NOMO-1 treated with dmso at 0.1 percent for 144 hours (cell line): ENCODE measurements at regions not wholly inside any gene's neighbourhood (a gene's known extent, or its start where the extent isn't known, plus 50 kb on each side); places are given as distances from the start of the nearest gene placed in this dataset.

Experiments
- DNase-seq: peaks from one replicate; lab custom pipeline; 2025; ENCODE audit not compliant: unreplicated experiment; lab: John Stamatoyannopoulos, UW

GRCh38 chr6:139556532-139556931, 182.1 kb upstream of the CITED2 start:
- no peak for DNase-seq

- DNase-seq = no peak
These were observed 179.5 kb upstream of the CITED2 start for GRCh38 chr6:139553916-139554315.

- no peak for DNase-seq
These were observed 176.9 kb upstream of the CITED2 start for GRCh38 chr6:139551376-139551775.

GRCh38 chr6:139550361-139550760, 175.9 kb upstream of the CITED2 start:
- no peak for DNase-seq

GRCh38 chr6:139549561-139550070, 175.2 kb upstream of the CITED2 start:
- no peak for DNase-seq

GRCh38 chr6:139547804-139548203, 173.4 kb upstream of the CITED2 start:
- DNase-seq = no peak

GRCh38 chr6:139547122-139547776, 172.8 kb upstream of the CITED2 start:
- DNase-seq = no peak

GRCh38 chr6:139546106-139546472, 171.6 kb upstream of the CITED2 start:
- no peak for DNase-seq

GRCh38 chr6:139545206-139546105, 171.0 kb upstream of the CITED2 start:
- DNase-seq = no peak

GRCh38 chr6:139544701-139545057, 170.2 kb upstream of the CITED2 start:
- DNase-seq = no peak

GRCh38 chr6:139542351-139542750, 167.9 kb upstream of the CITED2 start:
- no peak for DNase-seq

- DNase-seq = no peak
These were observed 166.4 kb upstream of the CITED2 start for GRCh38 chr6:139540894-139541293.

- DNase-seq = peak; percentile 35
These were observed 165.8 kb upstream of the CITED2 start for GRCh38 chr6:139540276-139540675.

- DNase-seq = no peak
These were observed 165.4 kb upstream of the CITED2 start for GRCh38 chr6:139539852-139540251.

GRCh38 chr6:139538366-139538765, 163.9 kb upstream of the CITED2 start:
- no peak for DNase-seq

GRCh38 chr6:139536751-139537617, 162.5 kb upstream of the CITED2 start:
- DNase-seq = no peak

GRCh38 chr6:139534472-139535115, 160.1 kb upstream of the CITED2 start:
- no peak for DNase-seq

- DNase-seq = peak; percentile 35
These were observed 159.4 kb upstream of the CITED2 start for GRCh38 chr6:139533573-139534471.

GRCh38 chr6:139533171-139533570, 158.7 kb upstream of the CITED2 start:
- no peak for DNase-seq
